Heart left ventricle (tissue), 16 donors: ENCODE measurements at regions not wholly inside any gene's neighbourhood (a gene's known extent, or its start where the extent isn't known, plus 50 kb on each side); places are given as distances from the start of the nearest gene placed in this dataset.

Experiments
- ATAC-seq, 4 donors: fragments of 200-7000 bp; cut with Tn5 transposase; one replicate each; pipeline ENCODE4 v1.9.1; 2020 to 2022; ENCODE audit warnings: moderate library complexity in 4 of 4, mild to moderate bottlenecking in 3 of 4, moderate number of reproducible peaks in 1 of 4
- DNase-seq, 5 donors: peaks; one replicate each; pipeline ENCODE4 v3.0.0-alpha.2; 2020
- H3K27ac ChIP-seq, 12 donors: fragments of 200-600 bp; sonication (generic) in 4 of 12; one replicate each; pipeline versions ENCODE4 v1.5.0 to v1.8.0; 2016 to 2022; ENCODE audit warnings: mild to moderate bottlenecking in 2 of 12
- H3K27me3 ChIP-seq, 9 donors: fragments of 200-600 bp; sonication (generic) in 2 of 9; one replicate each; pipeline versions ENCODE4 v1.5.1 to v1.8.0; 2016 to 2022; ENCODE audit warnings: mild to moderate bottlenecking in 3 of 9
- H3K36me3 ChIP-seq, 9 donors: fragments of 200-600 bp; sonication (generic) in 2 of 9; one replicate each; pipeline versions ENCODE4 v1.5.0 to v1.8.0; 2018 to 2022; ENCODE audit warnings: mild to moderate bottlenecking in 2 of 9
- H3K4me1 ChIP-seq, 12 donors: fragments of 200-600 bp; sonication (generic) in 4 of 12; one replicate each; pipeline versions ENCODE4 v1.5.0 to v1.8.0; 2016 to 2022; ENCODE audit warnings: mild to moderate bottlenecking in 3 of 12
- H3K4me3 ChIP-seq, 12 donors: fragments of 200-600 bp; sonication (generic) in 4 of 12; one replicate each; pipeline versions ENCODE4 v1.5.0 to v1.8.0; 2017 to 2022; ENCODE audit warnings: mild to moderate bottlenecking in 9 of 12, moderate library complexity in 4 of 12
- H3K9me3 ChIP-seq, 12 donors: fragments of 200-600 bp; sonication (generic) in 4 of 12; one replicate each; pipeline versions ENCODE4 v1.5.0 to v1.8.0; 2016 to 2022; ENCODE audit warnings: mild to moderate bottlenecking in 1 of 12
- POLR2A ChIP-seq, 2 donors: fragments of 450-650 bp; IDR thresholded peaks; one replicate each; pipeline ENCODE4 v1.6.1; 2017; ENCODE audit warnings: antibody characterized with exemption in 2 of 2, mild to moderate bottlenecking in 2 of 2, moderate library complexity in 2 of 2
- WGBS, 4 donors: extraction: QIAGEN DNeasy Blood & Tissue Kit in 2 of 4; methylation state at CpG; one replicate each; pipeline versions ENCODE4 v1.1.5 to v1.1.7; 2013 to 2018; 5-methylcytosine and 5-hydroxymethylcytosine counted together
- intact Hi-C, 10 donors: fragments of 100-400 bp; cut with DNase I; formaldehyde crosslinking; loops; one replicate each; pipeline versions ENCODE4 v1.11.1 to v1.14.2; 2022
- TF ChIP-seq, protein P1 (sequence below), 12 donors: fragments of 200-600 bp; sonication (generic) in 4 of 12; IDR thresholded peaks; one replicate each; pipeline versions ENCODE4 v1.5.0 to v1.8.0; 2018 to 2022; ENCODE audit warnings: antibody characterized with exemption in 12 of 12, mild to moderate bottlenecking in 5 of 12
- donor health status: ischemic (EF 13 %, LVEDD 7.1; RV severe dilation, severe dysfunction).
- donor health status: healthy with polysubstance abuse.
- donor health status: DM: no; HTN: yes; CAD: no.
- donor health status: DM: no; HTN: no; CAD: no.
- donor health status: ischemic (EF 25% LVEDD 6.9; RV normal size, moderate dysfunction).
- donor health status: ischemic (EF 25% LVEDD 5.7; RV mildly dilated, moderate dysfunction).
- donor health status: healthy.
- donor health status: DM: yes; HTN: yes; CAD: no.
- donor health status: ischemic (EF 35%, LVEDD 5.7; RV mildly dilated, moderate dysfunction).
- donor health status: nonischemic (EF 11% LVEDD 7.7; RV severe dilation, severe dysfunction).
- donor health status: DM: yes; HTN: yes; CAD: no.
- donor health status: PGD.
- donor health status: ischemic (EF 29% LVEDD 5.4; RV normal size, mild dysfunction).
- donor health status: nonischemic (EF 23%, LVEDD 6.1; RV moderate dilation, normal function).

DNA sequence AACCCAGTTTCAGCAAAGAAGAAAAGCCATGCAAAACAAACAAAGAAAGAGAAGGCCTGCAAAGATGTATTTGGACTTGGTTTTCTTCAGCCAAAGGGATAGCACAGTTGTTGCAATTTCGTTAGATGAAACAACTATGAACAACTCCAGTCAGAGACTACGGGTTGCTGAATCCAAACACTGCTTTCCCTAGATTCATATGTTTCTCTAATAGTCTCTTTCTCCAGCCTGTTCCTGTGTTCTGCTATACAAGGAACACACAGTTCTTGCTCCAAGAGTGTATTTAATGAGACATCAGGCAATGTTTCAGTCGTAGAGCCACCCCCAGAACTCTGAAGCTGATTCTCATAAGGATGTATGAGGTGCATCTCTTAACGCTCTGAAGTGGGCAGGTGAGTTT, 162.5 kb upstream of the TBL1X start:
- Histone ChIP-seq H3K27ac (no peak overlapping the region), H3K4me3 (no peak overlapping the region), H3K36me3 (no peaks in the 10 kb centered on the region), H3K27me3 (peaks cover 0 to 34% (median 0%) of the 10 kb centered on the region in 9 donors), H3K9me3 (peaks cover 0 to 10% (median 0%) of the 10 kb centered on the region in 12 donors), H3K4me1 (no peaks in the 10 kb centered on the region)
- peak in 1 of 4 donors; percentile 71 for ATAC-seq
- 63 to 73% (median 66%) methylated on average over 4 of the region's 4 CpGs for WGBS, 4 donors
- DNase-seq: no peak
- TF ChIP-seq POLR2A (IDR thresholded peaks at IDR 0.05): no peak
- TF ChIP-seq, protein P1, sequence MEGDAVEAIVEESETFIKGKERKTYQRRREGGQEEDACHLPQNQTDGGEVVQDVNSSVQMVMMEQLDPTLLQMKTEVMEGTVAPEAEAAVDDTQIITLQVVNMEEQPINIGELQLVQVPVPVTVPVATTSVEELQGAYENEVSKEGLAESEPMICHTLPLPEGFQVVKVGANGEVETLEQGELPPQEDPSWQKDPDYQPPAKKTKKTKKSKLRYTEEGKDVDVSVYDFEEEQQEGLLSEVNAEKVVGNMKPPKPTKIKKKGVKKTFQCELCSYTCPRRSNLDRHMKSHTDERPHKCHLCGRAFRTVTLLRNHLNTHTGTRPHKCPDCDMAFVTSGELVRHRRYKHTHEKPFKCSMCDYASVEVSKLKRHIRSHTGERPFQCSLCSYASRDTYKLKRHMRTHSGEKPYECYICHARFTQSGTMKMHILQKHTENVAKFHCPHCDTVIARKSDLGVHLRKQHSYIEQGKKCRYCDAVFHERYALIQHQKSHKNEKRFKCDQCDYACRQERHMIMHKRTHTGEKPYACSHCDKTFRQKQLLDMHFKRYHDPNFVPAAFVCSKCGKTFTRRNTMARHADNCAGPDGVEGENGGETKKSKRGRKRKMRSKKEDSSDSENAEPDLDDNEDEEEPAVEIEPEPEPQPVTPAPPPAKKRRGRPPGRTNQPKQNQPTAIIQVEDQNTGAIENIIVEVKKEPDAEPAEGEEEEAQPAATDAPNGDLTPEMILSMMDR (IDR thresholded peaks at IDR 0.05): no peak
- intact Hi-C loops: no loop called here

DNA sequence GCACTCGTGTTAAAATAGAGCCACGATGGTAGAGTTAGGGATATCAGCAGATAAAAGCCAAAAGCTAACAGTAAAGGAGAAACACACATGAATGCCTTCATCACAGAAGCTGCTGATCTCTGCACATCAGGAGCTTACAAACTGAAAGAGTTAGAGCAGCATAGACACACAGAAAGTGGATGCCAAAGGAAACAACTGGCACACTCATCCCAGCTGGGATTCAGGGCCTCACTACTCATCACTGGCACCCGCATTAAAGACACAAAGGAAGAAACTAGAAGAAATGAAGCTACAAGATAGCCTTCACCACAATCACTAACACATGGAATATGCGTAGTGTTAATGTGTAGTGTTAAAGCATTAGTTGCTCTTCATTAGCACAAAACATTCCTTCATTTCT, 156.4 kb upstream of the TBL1X start:
- Histone ChIP-seq H3K27me3 (peaks cover 0 to 23% (median 0%) of the 10 kb centered on the region in 9 donors), H3K4me3 (no peak overlapping the region), H3K9me3 (peaks cover 0 to 5% (median 0%) of the 10 kb centered on the region in 12 donors), H3K36me3 (no peaks in the 10 kb centered on the region), H3K4me1 (no peaks in the 10 kb centered on the region), H3K27ac (no peak overlapping the region)
- no peak for ATAC-seq
- WGBS, 4 donors: 79 to 86% (median 82%) methylated on average over 4 of the region's 4 CpGs
- no peak for DNase-seq
- TF ChIP-seq, protein P1 (IDR thresholded peaks at IDR 0.05): no peak
- no peak for TF ChIP-seq POLR2A (IDR thresholded peaks at IDR 0.05)
- intact Hi-C loops: no loop called here

DNA sequence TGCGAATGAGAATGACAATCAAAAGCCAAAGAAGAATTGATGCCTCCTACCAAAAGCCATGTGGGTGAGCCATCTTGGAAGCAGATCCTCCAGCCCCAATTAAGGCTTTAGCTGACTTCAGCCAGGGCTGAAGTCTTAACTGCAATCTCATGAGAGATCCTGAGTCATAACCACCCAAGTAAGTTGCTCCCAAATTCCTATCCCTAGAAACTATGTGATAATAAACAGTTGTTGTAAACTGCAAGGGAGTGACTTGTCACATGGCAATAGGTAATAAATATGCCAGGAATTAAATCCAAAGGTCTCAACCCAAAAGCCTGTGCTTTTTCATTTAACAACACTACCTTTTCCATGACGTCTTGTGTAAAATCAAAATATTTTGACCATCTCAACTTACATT, 154.2 kb upstream of the TBL1X start:
- H3K4me1 ChIP-seq: no peaks in the 10 kb centered on the region
- WGBS, 4 donors: 82 to 93% (median 88%) methylated on average over 2 of the region's 2 CpGs
- ATAC-seq (no peak), DNase-seq (no peak)
- no peaks in the 10 kb centered on the region for H3K36me3 ChIP-seq
- H3K27me3 ChIP-seq: peaks cover 0 to 11% (median 0%) of the 10 kb centered on the region in 9 donors
- no peak overlapping the region for H3K4me3 ChIP-seq
- no peak overlapping the region for H3K27ac ChIP-seq
- intact Hi-C loops: no loop called here
- no peak for TF ChIP-seq POLR2A (IDR thresholded peaks at IDR 0.05)
- TF ChIP-seq, protein P1 (IDR thresholded peaks at IDR 0.05): no peak
- H3K9me3 ChIP-seq: no peaks in the 10 kb centered on the region

DNA sequence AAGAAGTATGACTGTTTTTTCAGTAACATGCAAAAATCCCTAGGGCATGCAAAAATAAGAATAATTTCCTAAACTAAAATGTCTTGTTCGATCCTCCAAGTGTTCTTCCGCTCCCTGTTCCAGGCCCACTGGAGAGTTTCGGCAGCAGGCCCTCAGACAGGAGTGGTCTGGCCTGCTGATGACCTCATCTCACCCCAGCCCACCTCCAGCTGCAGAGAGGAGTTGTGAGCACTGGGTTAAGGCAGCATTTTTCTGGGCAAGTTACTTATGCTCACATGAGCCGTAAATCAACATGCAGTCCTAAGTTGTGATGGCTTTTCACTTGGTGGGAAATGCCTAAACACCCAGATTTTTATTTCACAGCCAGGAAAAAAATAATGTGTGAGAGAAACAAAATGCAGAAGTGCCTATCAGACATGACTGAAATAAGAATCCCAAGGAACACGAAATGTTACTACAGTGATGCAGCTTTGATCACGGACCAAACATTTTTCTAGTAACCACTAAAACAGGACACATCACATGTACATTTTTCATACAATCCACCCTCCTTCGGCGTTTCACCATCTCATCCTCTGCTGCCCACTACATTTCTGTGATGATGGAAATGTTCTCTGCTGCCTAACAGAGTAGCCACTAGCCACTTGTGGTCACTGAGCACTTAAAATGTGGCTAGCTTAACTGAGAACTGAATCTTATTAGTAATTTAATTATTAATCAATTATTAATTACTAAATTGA, 153.3 kb upstream of the TBL1X start:
- Histone ChIP-seq H3K27me3 (peaks cover 0 to 9% (median 0%) of the 10 kb centered on the region in 9 donors), H3K27ac (no peak overlapping the region), H3K9me3 (no peaks in the 10 kb centered on the region), H3K36me3 (no peaks in the 10 kb centered on the region), H3K4me1 (peaks cover 0 to under 1% (median 0%) of the 10 kb centered on the region in 12 donors), H3K4me3 (no peak overlapping the region)
- 79 to 82% (median 81%) methylated on average over 8 of the region's 8 CpGs for WGBS, 4 donors
- intact Hi-C loops: no loop called here
- TF ChIP-seq POLR2A (IDR thresholded peaks at IDR 0.05): no peak
- TF ChIP-seq, protein P1 (IDR thresholded peaks at IDR 0.05): no peak
- peak in 3 of 4 donors; percentile 37 to 67 (median 58) for ATAC-seq
- peak in 2 of 5 donors; percentile 8 to 34 for DNase-seq
